ENCODE measurements at regions not wholly inside any gene's neighbourhood (a gene's known extent, or its start where the extent isn't known, plus 50 kb on each side); places are given as distances from the start of the nearest gene placed in this dataset.

- Histone ChIP-seq H3K4me3 (no peak overlapping the region), H3K27me3 (no peaks in the 10 kb centered on the region), H3K36me3 (no peaks in the 10 kb centered on the region), H3K9me3 (no peaks in the 10 kb centered on the region), H3K27ac (peak overlapping the region in 2 of 3 donors; percentile 13 to 88), H3K4me1 (peaks cover 0 to 58% (median 21%) of the 10 kb centered on the region in 4 donors)
- DNase-seq (no peak), ATAC-seq (no peak)
- intact Hi-C loops (cut with DNase I), result no loop called here
- 50% methylated on average over 8 of the region's 16 CpGs for WGBS (ENCODE audit: insufficient coverage, low coverage, low lambda C conversion rate, missing lambda C conversion rate)
- TF ChIP-seq POLR2A (IDR thresholded peaks at IDR 0.05) (no peak), CTCF (IDR thresholded peaks at IDR 0.05) (no peak)
Measured at GRCh38 chr1:67559222-67559700, 125.7 kb upstream of the GADD45A start.

GRCh38 chr1:67560580-67561255 lies 124.3 kb upstream of the GADD45A start:
- Histone ChIP-seq H3K4me1 (peaks cover 0 to 48% (median 18%) of the 10 kb centered on the region in 4 donors), H3K9me3 (no peaks in the 10 kb centered on the region), H3K4me3 (no peak overlapping the region), H3K27ac (peak overlapping the region in 1 of 3 donors; percentile 30), H3K36me3 (no peaks in the 10 kb centered on the region), H3K27me3 (no peaks in the 10 kb centered on the region)
- WGBS (ENCODE audit: insufficient coverage, low coverage, low lambda C conversion rate, missing lambda C conversion rate), result 49% methylated on average over 9 of the region's 10 CpGs
- intact Hi-C loops (cut with DNase I), result no loop called here
- DNase-seq, result no peak
- ATAC-seq, result peak in 1 of 4 donors; percentile 4
- TF ChIP-seq CTCF (IDR thresholded peaks at IDR 0.05) (no peak), POLR2A (IDR thresholded peaks at IDR 0.05) (no peak)

DNA sequence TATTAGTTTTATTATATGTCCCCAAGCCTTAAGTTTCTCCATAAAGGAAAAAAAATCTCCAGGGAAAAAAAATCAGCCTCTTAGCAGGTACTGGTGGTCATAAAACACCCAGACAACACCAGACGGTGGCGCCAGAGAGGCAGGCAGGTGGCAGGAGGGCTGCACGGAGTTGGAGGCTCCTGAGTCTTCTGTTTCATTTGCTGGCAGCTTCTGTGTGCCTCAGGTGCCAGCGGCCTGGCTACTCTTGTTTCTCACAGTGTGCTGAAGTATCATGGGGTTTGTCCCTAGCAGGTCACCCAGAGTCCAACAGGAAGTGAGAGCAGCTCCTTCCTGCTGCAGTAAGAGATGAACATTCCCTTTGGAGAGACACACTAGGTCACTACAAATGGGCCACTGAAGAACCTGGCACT lies 123.3 kb upstream of the GADD45A start:
- intact Hi-C loops (cut with DNase I), result no loop called here
- Histone ChIP-seq H3K4me1 (peaks cover 0 to 38% (median 15%) of the 10 kb centered on the region in 4 donors), H3K27me3 (no peaks in the 10 kb centered on the region), H3K27ac (peak overlapping the region in 1 of 3 donors; percentile 56), H3K36me3 (no peaks in the 10 kb centered on the region), H3K9me3 (no peaks in the 10 kb centered on the region), H3K4me3 (no peak overlapping the region)
- ATAC-seq (peak; percentile 87 to 92 (median 89)), DNase-seq (peak; percentile 95 to 98 (median 97))
- peak; percentile 82 to 96 (median 90) for TF ChIP-seq CTCF (IDR thresholded peaks at IDR 0.05)
- peak; percentile 16 for TF ChIP-seq POLR2A (IDR thresholded peaks at IDR 0.05)
- WGBS (ENCODE audit: insufficient coverage, low coverage, low lambda C conversion rate, missing lambda C conversion rate), result 0% methylated on average over 4 of the region's 4 CpGs

DNA sequence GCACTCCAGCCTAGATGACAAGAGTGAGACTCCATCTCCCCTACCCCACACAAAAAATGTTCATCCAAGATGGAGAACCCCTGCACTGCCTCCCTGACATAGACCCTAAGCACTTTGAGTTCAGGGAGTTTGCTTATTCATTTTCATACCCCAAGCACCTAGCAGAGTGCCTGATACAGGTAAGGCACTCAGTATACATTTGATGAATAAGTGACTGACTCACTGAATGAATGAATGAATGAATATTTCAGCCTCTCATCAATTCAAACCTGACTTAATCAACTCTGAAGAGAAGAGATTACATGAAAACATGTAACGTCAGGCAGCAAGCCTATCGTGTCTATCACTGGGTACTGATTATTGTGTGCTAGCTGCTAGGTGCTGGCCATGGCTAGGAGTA lies 121.3 kb upstream of the GADD45A start:
- Histone ChIP-seq H3K27ac (no peak overlapping the region), H3K36me3 (no peaks in the 10 kb centered on the region), H3K4me3 (no peak overlapping the region), H3K9me3 (no peaks in the 10 kb centered on the region), H3K27me3 (no peaks in the 10 kb centered on the region), H3K4me1 (peaks cover 0 to 20% (median 9%) of the 10 kb centered on the region in 4 donors)
- 80% methylated on average over 2 of the region's 2 CpGs for WGBS (ENCODE audit: insufficient coverage, low coverage, low lambda C conversion rate, missing lambda C conversion rate)
- no peak for ATAC-seq
- TF ChIP-seq CTCF (IDR thresholded peaks at IDR 0.05) (no peak), POLR2A (IDR thresholded peaks at IDR 0.05) (no peak)
- intact Hi-C loops (cut with DNase I), result no loop called here
- DNase-seq, result no peak
